SU-DHL-6 (cell line): ENCODE measurements at regions not wholly inside any gene's neighbourhood (a gene's known extent, or its start where the extent isn't known, plus 50 kb on each side); places are given as distances from the start of the nearest gene placed in this dataset.

Experiments used
- H2AFZ ChIP-seq: fragments of 200-600 bp; sonication (generic); 2 replicates; pipeline ENCODE4 v1.6.1; 2014; ENCODE audit warnings: low read depth, mild to moderate bottlenecking, moderate library complexity, mixed read lengths, antibody characterized with exemption, low read length; ENCODE audit not compliant: severe bottlenecking
- H3F3A ChIP-seq: fragments of 200-600 bp; shearing (Covaris generic); 2 replicates; pipeline ENCODE4 v1.6.0; 2016; ENCODE audit warnings: antibody characterized with exemption, mild to moderate bottlenecking; ENCODE audit not compliant: insufficient read depth
- H3K27ac ChIP-seq: fragments of 200-600 bp; sonication (generic); 2 replicates; pipeline ENCODE4 v1.5.1; 2016; ENCODE audit warnings: low read depth, mild to moderate bottlenecking, low read length, moderate library complexity, mixed read lengths
- H3K27me3 ChIP-seq: fragments of 200-600 bp; sonication (generic), shearing (Covaris generic); 2 replicates; pipeline ENCODE4 v1.6.0; 2014; ENCODE audit warnings: mild to moderate bottlenecking, low read length
- H3K36me3 ChIP-seq: fragments of 200-600 bp; sonication (generic); 2 replicates; pipeline ENCODE4 v1.6.1; 2014; ENCODE audit warnings: mild to moderate bottlenecking, low read length, mixed read lengths
- H3K4me2 ChIP-seq: fragments of 300-600, 200-600 bp; shearing (Covaris generic), sonication (generic); 2 replicates; pipeline ENCODE4 v1.6.0; 2014; ENCODE audit warnings: low read length, low read depth, mild to moderate bottlenecking; ENCODE audit not compliant: poor library complexity, severe bottlenecking
- H3K4me3 ChIP-seq: fragments of 200-600 bp; sonication (generic); 2 replicates; pipeline ENCODE4 v1.5.1; 2014; ENCODE audit warnings: antibody characterized with exemption, low read length, mild to moderate bottlenecking, mixed read lengths; ENCODE audit not compliant: insufficient read depth, poor library complexity, severe bottlenecking
- H3K79me2 ChIP-seq: fragments of 200-600 bp; sonication (generic); 2 replicates; pipeline ENCODE4 v1.6.1; 2014; ENCODE audit warnings: mild to moderate bottlenecking, low read length, moderate library complexity; ENCODE audit not compliant: insufficient read depth
- H3K9ac ChIP-seq: fragments of 200-600 bp; sonication (generic); 2 replicates; pipeline ENCODE4 v1.7.0; 2014; ENCODE audit warnings: mild to moderate bottlenecking, low read length
- H3K9me2 ChIP-seq: fragments of 200-600 bp; sonication (generic); replicated peaks from 2 replicates; pipeline ENCODE4 v1.6.1; 2014; ENCODE audit warnings: low read length; ENCODE audit not compliant: insufficient read depth
- H3K9me3 ChIP-seq: fragments of 200-600 bp; sonication (generic); 2 replicates; pipeline ENCODE4 v1.6.1; 2014; ENCODE audit warnings: low read length, mixed read lengths; ENCODE audit not compliant: insufficient read depth
- H4K20me1 ChIP-seq: fragments of 200-600 bp; sonication (generic); 2 replicates; pipeline ENCODE4 v1.6.1; 2014; ENCODE audit warnings: low read depth, mild to moderate bottlenecking, antibody characterized with exemption, low read length, moderate library complexity, mixed read lengths
- EZH2phosphoT487 ChIP-seq: fragments of 200-600 bp; sonication (generic), shearing (Covaris generic); conservative IDR thresholded peaks from 2 replicates; pipeline ENCODE4 v1.6.1; 2018; ENCODE audit warnings: mild to moderate bottlenecking, antibody characterized with exemption, low read length, moderate library complexity, mixed read lengths
- TF ChIP-seq, protein P1 (sequence below): fragments of 200-600 bp; sonication (generic); IDR thresholded peaks from one replicate; pipeline ENCODE4 v1.5.1; 2017; ENCODE audit warnings: antibody characterized with exemption, mild to moderate bottlenecking, low read length, moderate library complexity; ENCODE audit not compliant: insufficient read depth, poor library complexity, severe bottlenecking

DNA sequence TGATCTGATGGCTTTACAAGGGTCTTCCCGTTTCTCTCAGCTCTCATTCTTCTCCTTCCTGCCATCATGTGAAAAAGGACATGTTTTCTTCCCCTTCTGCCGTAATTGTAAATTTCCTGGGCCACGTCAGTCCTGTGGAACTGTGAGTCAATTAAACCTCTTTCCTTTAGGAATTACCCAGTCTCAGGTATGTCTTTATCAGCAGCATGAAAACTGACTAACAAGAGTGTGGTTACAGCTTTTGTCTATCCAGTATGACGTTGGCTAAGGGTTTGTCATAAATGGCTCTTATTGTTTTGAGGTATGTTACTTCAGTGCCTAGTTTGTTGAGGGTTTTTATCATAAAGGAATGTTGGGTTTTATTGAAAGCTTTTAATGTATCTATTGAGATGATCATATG lies 501.6 kb downstream of the CAAP1 start:
- peaks cover 4% of the 10 kb centered on the region; the same call in 1 of the 2 replicates for H3K9me2 ChIP-seq
- H3K27ac ChIP-seq, result no peak overlapping the region
- H3K79me2 ChIP-seq, result no peaks in the 10 kb centered on the region
- no peak overlapping the region for H3K9ac ChIP-seq
- H2AFZ ChIP-seq, result no peak overlapping the region
- no peaks in the 10 kb centered on the region for H3F3A ChIP-seq
- H3K9me3 ChIP-seq, result no peaks in the 10 kb centered on the region
- H3K36me3 ChIP-seq, result no peaks in the 10 kb centered on the region
- H3K4me3 ChIP-seq, result no peak overlapping the region
- no peaks in the 10 kb centered on the region for H4K20me1 ChIP-seq
- TF ChIP-seq, protein P1, sequence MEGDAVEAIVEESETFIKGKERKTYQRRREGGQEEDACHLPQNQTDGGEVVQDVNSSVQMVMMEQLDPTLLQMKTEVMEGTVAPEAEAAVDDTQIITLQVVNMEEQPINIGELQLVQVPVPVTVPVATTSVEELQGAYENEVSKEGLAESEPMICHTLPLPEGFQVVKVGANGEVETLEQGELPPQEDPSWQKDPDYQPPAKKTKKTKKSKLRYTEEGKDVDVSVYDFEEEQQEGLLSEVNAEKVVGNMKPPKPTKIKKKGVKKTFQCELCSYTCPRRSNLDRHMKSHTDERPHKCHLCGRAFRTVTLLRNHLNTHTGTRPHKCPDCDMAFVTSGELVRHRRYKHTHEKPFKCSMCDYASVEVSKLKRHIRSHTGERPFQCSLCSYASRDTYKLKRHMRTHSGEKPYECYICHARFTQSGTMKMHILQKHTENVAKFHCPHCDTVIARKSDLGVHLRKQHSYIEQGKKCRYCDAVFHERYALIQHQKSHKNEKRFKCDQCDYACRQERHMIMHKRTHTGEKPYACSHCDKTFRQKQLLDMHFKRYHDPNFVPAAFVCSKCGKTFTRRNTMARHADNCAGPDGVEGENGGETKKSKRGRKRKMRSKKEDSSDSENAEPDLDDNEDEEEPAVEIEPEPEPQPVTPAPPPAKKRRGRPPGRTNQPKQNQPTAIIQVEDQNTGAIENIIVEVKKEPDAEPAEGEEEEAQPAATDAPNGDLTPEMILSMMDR, result no peak
- TF ChIP-seq EZH2phosphoT487, result no peak
- no peak overlapping the region for H3K4me2 ChIP-seq
- no peaks in the 10 kb centered on the region for H3K27me3 ChIP-seq

DNA sequence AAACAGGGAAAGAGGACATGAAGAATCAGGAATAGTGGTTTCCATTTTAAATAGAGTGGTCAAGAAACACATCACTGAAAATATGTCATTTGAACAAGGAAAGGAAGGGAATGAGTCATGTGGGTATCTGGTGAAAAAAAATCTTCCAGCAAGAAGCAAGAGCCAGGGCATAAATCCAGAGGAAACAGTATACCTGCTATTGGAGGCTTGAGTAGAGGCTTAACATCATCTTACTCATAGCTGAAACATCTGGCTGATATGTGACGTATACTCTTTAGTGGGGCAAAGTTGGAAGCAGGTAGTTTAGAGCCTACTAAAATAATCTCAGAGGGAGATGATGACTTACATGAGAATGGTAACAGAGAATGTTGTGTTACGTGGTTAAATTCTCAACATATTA lies 517.2 kb downstream of the CAAP1 start:
- no peaks in the 10 kb centered on the region for H4K20me1 ChIP-seq
- H3K9me2 ChIP-seq, result no peaks in the 10 kb centered on the region
- no peak for TF ChIP-seq EZH2phosphoT487
- TF ChIP-seq, protein P1, result no peak
- H3F3A ChIP-seq, result no peaks in the 10 kb centered on the region
- H3K79me2 ChIP-seq, result no peaks in the 10 kb centered on the region
- H3K36me3 ChIP-seq, result no peaks in the 10 kb centered on the region
- H3K27me3 ChIP-seq, result no peaks in the 10 kb centered on the region
- H2AFZ ChIP-seq, result no peak overlapping the region
- H3K4me2 ChIP-seq, result no peak overlapping the region
- no peak overlapping the region for H3K9ac ChIP-seq
- H3K9me3 ChIP-seq, result 0 out of 2 replicates have a peak, but pooled peaks cover 4% of the 10 kb centered on the region
- H3K27ac ChIP-seq, result no peak overlapping the region
- no peak overlapping the region for H3K4me3 ChIP-seq

DNA sequence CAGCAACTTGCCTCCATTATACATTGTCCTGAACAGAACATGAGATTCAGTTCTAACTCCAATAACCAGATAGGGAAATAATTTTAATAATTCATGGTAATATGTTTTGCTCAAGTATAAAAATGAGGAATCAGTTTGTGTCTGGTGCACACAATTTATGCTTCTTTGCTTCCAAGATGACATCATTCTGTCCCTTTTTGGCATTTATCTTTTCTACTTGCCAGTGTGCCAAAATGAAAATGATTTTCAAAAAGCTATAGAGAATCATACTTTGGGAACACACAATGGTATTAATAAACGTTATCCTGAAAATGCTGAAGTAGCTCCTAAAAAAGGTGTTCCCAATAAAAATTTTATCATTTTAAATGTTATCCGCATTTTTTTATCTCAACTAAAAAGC lies 519.0 kb downstream of the CAAP1 start:
- Histone ChIP-seq H3F3A (no peaks in the 10 kb centered on the region), H3K9me3 (no peaks in the 10 kb centered on the region), H4K20me1 (no peaks in the 10 kb centered on the region), H2AFZ (no peak overlapping the region), H3K9me2 (no peaks in the 10 kb centered on the region), H3K79me2 (no peaks in the 10 kb centered on the region), H3K27ac (no peak overlapping the region), H3K4me2 (no peak overlapping the region), H3K9ac (no peak overlapping the region), H3K36me3 (no peaks in the 10 kb centered on the region), H3K4me3 (no peak overlapping the region), H3K27me3 (no peaks in the 10 kb centered on the region)
- TF ChIP-seq, protein P1, result no peak
- no peak for TF ChIP-seq EZH2phosphoT487
